HG03378 (cell line): ENCODE measurements at regions not wholly inside any gene's neighbourhood (a gene's known extent, or its start where the extent isn't known, plus 50 kb on each side); places are given as distances from the start of the nearest gene placed in this dataset.

Experiments
- ATAC-seq: cut with Tn5 transposase; IDR thresholded peaks from one replicate; pipeline ENCODE4 v1.9.1; 2021; ENCODE audit warnings: mild to moderate bottlenecking, moderate library complexity; ENCODE audit not compliant: unreplicated experiment

GRCh38 chr4:12239897-12240636, 811.4 kb upstream of the HS3ST1 start:
- ATAC-seq: no peak

GRCh38 chr4:12231098-12231497, 802.4 kb upstream of the HS3ST1 start:
- ATAC-seq: no peak

- no peak for ATAC-seq
Observed at GRCh38 chr4:12221031-12221430, 792.3 kb upstream of the HS3ST1 start.

- ATAC-seq: no peak
Observed at GRCh38 chr4:12211636-12212035, 782.9 kb upstream of the HS3ST1 start.

GRCh38 chr4:12207396-12207795, 778.7 kb upstream of the HS3ST1 start:
- ATAC-seq: no peak

DNA sequence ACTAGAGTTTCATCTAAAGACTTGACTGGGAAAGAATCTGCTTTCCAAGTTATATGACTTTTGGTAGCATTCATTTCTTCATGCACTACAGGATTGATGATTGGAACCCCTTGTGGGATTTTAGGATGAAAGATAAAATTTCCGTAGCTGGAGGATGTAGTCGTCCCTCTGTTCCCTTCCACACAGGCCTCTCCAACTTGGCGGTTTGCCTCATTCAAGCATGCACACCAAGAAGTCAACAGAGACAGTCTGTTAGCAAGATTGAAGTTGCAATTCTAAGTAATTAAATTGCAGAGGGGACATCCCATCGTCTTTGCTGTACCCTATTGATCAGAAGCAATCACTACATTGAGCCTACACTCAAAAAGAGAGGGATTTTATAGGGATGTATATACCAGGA, 777.4 kb upstream of the HS3ST1 start:
- ATAC-seq: no peak

- ATAC-seq: no peak
Observed at GRCh38 chr4:12203945-12204344, 775.3 kb upstream of the HS3ST1 start.

- ATAC-seq: no peak
Observed at GRCh38 chr4:12200226-12200625, 771.5 kb upstream of the HS3ST1 start.

DNA sequence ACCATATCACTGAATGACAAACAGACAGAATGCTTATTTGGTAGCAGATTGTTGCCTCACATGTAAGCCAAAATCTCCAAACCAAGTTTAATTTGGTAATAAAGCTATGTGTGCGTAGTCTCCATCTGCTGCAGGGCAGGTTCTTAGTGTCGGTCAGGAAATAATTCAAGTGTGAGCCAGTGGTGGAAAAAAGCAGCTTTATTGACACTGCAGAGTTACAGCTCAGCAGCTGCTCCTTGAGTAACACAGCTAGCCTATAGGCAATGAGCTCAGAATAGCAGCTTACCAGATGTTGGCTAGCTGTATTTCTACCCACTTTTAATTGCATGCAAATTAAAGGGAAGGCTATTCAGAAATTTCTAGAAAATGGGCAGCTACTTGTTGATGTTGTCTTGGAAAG, 757.8 kb upstream of the HS3ST1 start:
- no peak for ATAC-seq

- ATAC-seq: no peak
Observed at GRCh38 chr4:12178614-12179610, 750.2 kb upstream of the HS3ST1 start.

DNA sequence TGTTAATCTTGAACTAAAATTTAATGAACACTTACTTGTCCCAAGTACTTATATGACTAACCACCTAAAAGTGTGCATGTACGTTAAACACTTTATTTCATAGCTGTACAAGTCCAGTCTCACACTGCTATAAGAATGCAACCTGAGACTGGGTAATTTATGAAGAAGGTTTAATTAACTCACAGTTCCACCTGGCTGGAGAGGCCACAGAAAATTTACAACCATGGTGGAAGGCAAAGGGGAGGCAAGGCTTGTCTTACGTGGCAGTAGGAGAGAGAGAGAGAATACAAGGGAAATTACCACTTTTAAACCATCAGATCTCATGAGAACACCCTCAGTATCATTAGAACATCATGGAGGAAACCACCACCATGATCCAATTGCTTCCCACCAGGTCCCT, 748.7 kb upstream of the HS3ST1 start:
- no peak for ATAC-seq

DNA sequence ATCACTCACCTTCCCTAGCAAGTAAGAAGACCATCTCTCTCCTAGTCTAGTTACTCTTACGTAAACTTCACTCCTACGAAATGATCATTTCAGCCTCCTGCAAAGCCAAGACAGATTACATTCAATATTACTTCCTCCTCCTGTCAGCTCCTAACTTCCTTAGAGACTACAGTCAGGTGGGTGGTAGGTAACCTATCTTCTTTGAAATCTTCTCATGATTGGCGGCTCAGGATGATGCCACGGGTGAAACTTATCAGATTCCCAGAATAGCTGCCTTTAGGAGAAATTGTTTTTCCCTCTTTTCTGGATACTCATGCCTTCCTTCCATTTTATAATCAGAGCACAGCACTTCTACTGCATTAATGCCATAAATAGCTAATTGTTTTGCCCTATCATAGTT, 744.8 kb upstream of the HS3ST1 start:
- no peak for ATAC-seq

GRCh38 chr4:12172198-12172973, 743.7 kb upstream of the HS3ST1 start:
- ATAC-seq: no peak

DNA sequence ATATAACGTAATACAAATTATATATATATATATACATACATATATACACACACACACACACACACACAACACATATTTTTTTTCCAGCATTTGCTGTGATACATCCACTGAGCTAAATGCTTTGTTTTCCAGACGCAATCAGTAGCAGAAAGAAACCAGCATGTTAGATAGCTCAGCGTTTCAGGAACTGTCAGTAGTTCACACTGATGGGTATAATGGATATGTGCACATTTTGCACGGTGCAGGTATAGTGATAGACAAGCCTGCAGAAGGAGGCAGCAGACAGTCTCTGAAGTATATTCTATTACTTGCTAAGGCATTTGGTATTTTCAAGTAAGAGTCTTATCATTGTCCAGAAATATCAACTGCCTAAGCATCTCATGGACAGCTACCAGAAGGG, 741.6 kb upstream of the HS3ST1 start:
- no peak for ATAC-seq

DNA sequence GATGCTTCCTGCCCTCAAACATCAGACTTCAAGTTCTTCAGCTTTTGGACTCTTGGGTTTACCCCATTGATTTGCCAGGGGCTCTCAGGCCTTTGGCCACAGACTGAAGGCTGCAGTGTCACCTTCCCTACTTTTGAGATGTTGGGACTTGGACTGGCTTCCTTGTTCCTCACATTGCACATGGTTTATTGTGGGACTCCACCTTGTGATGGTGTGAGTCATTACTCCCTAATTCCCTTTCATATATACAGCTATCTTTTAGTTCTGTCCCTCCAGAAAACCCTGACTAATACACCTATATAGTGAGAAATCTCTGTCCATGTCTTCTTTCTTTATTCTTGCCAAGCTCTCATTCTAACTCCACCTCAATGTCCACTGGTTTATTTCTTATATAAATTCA, 736.9 kb upstream of the HS3ST1 start:
- ATAC-seq: no peak

DNA sequence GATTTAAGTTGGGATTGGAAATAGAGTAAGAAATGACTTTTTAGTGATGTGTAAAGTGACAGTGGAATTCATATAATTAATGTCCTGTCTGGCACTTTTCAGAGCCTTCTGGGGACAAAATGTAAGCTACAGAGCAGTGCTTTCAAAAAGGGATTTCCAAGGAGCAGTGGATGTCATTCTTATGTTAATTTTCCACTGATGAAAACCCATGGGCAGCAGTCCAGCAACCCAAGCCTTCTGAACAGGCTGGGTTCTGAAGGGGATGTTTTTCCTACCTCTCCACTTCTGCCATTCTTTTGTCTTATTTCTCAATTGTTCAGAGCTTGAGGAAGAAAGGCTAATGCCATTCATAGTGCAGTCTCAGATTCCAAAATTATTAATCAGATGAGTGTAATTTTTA, 717.6 kb upstream of the HS3ST1 start:
- no peak for ATAC-seq

- ATAC-seq: no peak
Observed at GRCh38 chr4:12145768-12146167, 717.1 kb upstream of the HS3ST1 start.

DNA sequence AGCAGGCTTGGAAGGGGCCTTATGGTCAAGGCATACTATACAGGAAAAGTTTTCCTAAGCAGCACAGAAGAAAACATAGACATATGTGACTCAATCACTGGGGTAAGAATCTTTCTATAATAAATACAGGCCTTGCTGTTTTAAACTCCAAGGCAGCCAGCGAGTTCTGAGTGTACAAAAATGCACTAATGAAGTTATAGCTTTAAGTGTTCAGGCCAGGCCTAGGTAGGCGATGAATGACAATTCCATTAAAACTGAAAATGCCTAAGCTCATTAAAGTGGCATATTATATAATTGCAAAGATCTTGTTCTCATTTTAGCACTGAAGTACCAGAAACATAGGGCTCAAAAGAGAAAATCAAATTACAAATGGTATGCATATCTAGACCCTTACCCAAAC, 716.4 kb upstream of the HS3ST1 start:
- ATAC-seq: no peak

DNA sequence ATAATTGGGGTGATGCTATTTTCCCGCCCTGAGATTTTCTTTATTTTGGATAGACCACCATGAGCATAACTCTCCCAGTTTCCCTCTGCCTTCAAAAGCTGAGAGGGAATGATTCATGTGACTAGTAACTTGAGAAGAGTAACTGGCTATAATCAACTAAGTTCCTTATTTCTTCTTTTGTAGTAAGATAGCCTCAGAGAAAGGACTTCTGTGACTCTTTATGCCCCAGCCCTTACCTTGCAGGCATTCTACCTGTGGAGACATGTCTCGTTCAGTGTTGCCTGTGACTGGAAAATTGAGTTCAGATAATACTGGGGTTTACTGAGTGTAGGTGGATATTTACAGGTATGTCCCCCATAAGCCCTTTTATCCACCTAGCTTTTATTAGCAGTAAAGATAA, 715.4 kb upstream of the HS3ST1 start:
- ATAC-seq: no peak

DNA sequence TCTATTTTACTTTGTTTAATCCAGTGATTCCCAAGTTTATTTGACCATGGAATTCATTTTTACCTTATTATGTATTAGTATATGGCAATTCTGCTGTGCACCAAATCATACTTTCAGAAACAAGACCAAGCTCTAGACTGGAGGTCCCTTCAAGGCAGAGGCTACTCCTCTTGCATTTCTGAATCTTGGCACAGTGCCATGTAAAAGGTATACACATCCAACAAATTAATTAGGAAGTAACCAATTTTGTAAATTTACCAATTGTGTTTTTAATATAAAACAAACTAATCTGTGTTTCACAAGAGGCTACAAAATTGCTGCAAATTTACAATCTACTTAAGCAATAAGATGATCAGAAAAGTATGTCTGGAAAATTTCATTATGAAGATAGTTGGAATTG, 712.2 kb upstream of the HS3ST1 start:
- ATAC-seq: no peak

DNA sequence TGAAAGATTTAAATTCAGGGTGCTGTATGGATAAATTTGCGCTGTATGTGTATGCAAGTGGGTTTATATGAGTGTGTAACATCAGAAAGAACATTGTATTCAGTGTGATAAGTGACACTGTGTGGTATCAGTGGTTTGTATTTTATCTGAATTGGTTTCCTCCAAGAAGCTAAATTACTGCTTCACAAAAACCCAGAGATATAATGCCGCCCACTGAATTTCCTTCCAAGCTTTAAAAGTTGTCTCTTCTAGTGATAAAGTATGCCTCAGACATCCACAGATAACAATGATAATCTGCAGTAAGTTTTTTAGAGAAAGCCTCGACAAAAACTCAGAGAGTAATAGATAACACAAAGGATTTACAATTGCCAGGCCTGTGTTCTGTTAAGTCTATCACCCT, 710.6 kb upstream of the HS3ST1 start:
- ATAC-seq: no peak
